H9 (cell line): ENCODE measurements at regions not wholly inside any gene's neighbourhood (a gene's known extent, or its start where the extent isn't known, plus 50 kb on each side); places are given as distances from the start of the nearest gene placed in this dataset.

Experiments
- DNase-seq: peaks from one replicate; pipeline ENCODE4 v3.0.0-alpha.2; 2017
- H2AFZ ChIP-seq: one replicate; pipeline ENCODE4 v1.6.1; 2013; ENCODE audit warnings: mild to moderate bottlenecking, low read length, control low read depth, moderate library complexity
- H2AK5ac ChIP-seq: 2 replicates; pipeline ENCODE4 v1.6.1; 2013; ENCODE audit warnings: low read length, control low read depth, mixed read lengths; ENCODE audit not compliant: insufficient read length
- H2BK120ac ChIP-seq: one replicate; pipeline ENCODE4 v1.6.1; 2013; ENCODE audit warnings: low read depth, mild to moderate bottlenecking, low read length, control low read depth, inconsistent platforms; ENCODE audit not compliant: poor library complexity, severe bottlenecking
- H2BK12ac ChIP-seq: 2 replicates; pipeline ENCODE4 v1.6.1; 2013; ENCODE audit warnings: low read length, control low read depth, mixed read lengths, low read depth; ENCODE audit not compliant: insufficient read length
- H2BK15ac ChIP-seq: 2 replicates; pipeline ENCODE4 v1.6.1; 2013; ENCODE audit warnings: low read depth, low read length, control low read depth
- H2BK20ac ChIP-seq: one replicate; pipeline ENCODE4 v1.6.1; 2013; ENCODE audit warnings: low read depth, mild to moderate bottlenecking, low read length, control low read depth, inconsistent platforms; ENCODE audit not compliant: poor library complexity, severe bottlenecking
- H2BK5ac ChIP-seq: 2 replicates; pipeline ENCODE4 v1.6.1; 2013; ENCODE audit warnings: low read length, control low read depth, mixed read lengths; ENCODE audit not compliant: insufficient read length
- H3K14ac ChIP-seq: 2 replicates; pipeline ENCODE4 v1.6.1; 2013; ENCODE audit warnings: low read length, control low read depth; ENCODE audit not compliant: insufficient read depth
- H3K18ac ChIP-seq: 2 replicates; pipeline ENCODE4 v1.6.1; 2013; ENCODE audit warnings: low read depth, mild to moderate bottlenecking, mixed read lengths, low read length, control low read depth; ENCODE audit not compliant: insufficient read length
- H3K23ac ChIP-seq: 2 replicates; pipeline ENCODE4 v1.6.1; 2013; ENCODE audit warnings: low read length, control low read depth, mixed read lengths, low read depth; ENCODE audit not compliant: insufficient read length
- H3K23me2 ChIP-seq: 2 replicates; pipeline ENCODE4 v1.6.1; 2013; ENCODE audit warnings: low read depth, mild to moderate bottlenecking, mixed read lengths, low read length, control low read depth; ENCODE audit not compliant: insufficient read length, poor library complexity, severe bottlenecking
- H3K27ac ChIP-seq: 2 replicates; pipeline ENCODE4 v1.5.1; 2013; ENCODE audit warnings: low read length, control low read depth, mixed read lengths, low read depth; ENCODE audit not compliant: insufficient read length
- H3K27me3 ChIP-seq: 2 replicates; pipeline ENCODE4 v1.6.1; 2013; ENCODE audit warnings: low read length, control low read depth, inconsistent platforms; ENCODE audit not compliant: insufficient read depth
- H3K4ac ChIP-seq: 2 replicates; pipeline ENCODE4 v1.6.1; 2013; ENCODE audit warnings: low read depth, mild to moderate bottlenecking, control low read depth, inconsistent platforms, low read length, moderate library complexity
- H3K4me1 ChIP-seq: 2 replicates; pipeline ENCODE4 v1.6.1; 2013; ENCODE audit warnings: low read length, control low read depth, inconsistent platforms; ENCODE audit not compliant: insufficient read depth
- H3K4me2 ChIP-seq: 2 replicates; pipeline ENCODE4 v1.6.1; 2013; ENCODE audit warnings: low read length, control low read depth, mixed read lengths; ENCODE audit not compliant: insufficient read length, insufficient read depth
- H3K56ac ChIP-seq: 2 replicates; pipeline ENCODE4 v1.6.1; 2013; ENCODE audit warnings: low read depth, mild to moderate bottlenecking, mixed read lengths, low read length, control low read depth; ENCODE audit not compliant: insufficient read length
- H3K79me1 ChIP-seq: 2 replicates; pipeline ENCODE4 v1.6.1; 2013; ENCODE audit warnings: low read depth, mild to moderate bottlenecking, moderate library complexity, low read length, control low read depth, inconsistent platforms; ENCODE audit not compliant: insufficient read depth, poor library complexity, severe bottlenecking
- H3K79me2 ChIP-seq: 2 replicates; pipeline ENCODE4 v1.6.1; 2013; ENCODE audit warnings: low read length, control low read depth, inconsistent platforms; ENCODE audit not compliant: insufficient read depth
- H3K9ac ChIP-seq: 2 replicates; pipeline ENCODE4 v1.6.1; 2013; ENCODE audit warnings: low read length, control low read depth, mixed read lengths; ENCODE audit not compliant: insufficient read length; ENCODE audit errors: extremely low read depth
- H3K9me3 ChIP-seq: one replicate; pipeline ENCODE4 v1.6.1; 2013; ENCODE audit warnings: low read depth, low read length, inconsistent platforms; ENCODE audit not compliant: control insufficient read depth
- H3T11ph ChIP-seq: one replicate; pipeline ENCODE4 v1.6.1; 2013; ENCODE audit warnings: mild to moderate bottlenecking, low read length, control low read depth, inconsistent platforms
- H4K20me1 ChIP-seq: one replicate; pipeline ENCODE4 v1.6.1; 2013; ENCODE audit not compliant: control insufficient read depth, insufficient read length, insufficient read depth
- H4K5ac ChIP-seq: 2 replicates; pipeline ENCODE4 v1.6.1; 2013; ENCODE audit warnings: low read depth, mild to moderate bottlenecking, mixed read lengths, low read length, control low read depth; ENCODE audit not compliant: insufficient read length
- H4K8ac ChIP-seq: replicated peaks from 2 replicates; pipeline ENCODE4 v1.6.1; 2013; ENCODE audit warnings: low read length, control low read depth, mixed read lengths, low read depth; ENCODE audit not compliant: insufficient read length
- H4K91ac ChIP-seq: 2 replicates; pipeline ENCODE4 v1.6.1; 2013; ENCODE audit warnings: low read depth, mild to moderate bottlenecking, moderate library complexity, mixed read lengths, low read length, control low read depth; ENCODE audit not compliant: insufficient read length
- H3K27ac Mint-ChIP-seq, 3 experiments: 2 replicates in 2 of 3; 3 replicates in 1 of 3; pipeline ENCODE4 v1.8.0; 2020 to 2021; ENCODE audit warnings: mixed read lengths in 3 of 3, mild to moderate bottlenecking in 1 of 3, moderate library complexity in 1 of 3
- H3K27me3 Mint-ChIP-seq: 2 replicates; pipeline ENCODE4 v1.8.0; 2021; ENCODE audit warnings: low read depth, mild to moderate bottlenecking, moderate library complexity, mixed read lengths
- H3K36me3 Mint-ChIP-seq, 3 experiments: 2 replicates in 2 of 3; 3 replicates in 1 of 3; pipeline ENCODE4 v1.8.0; 2020 to 2021; ENCODE audit warnings: low read depth in 3 of 3, mixed read lengths in 3 of 3; ENCODE audit not compliant: insufficient read depth in 1 of 3
- H3K4me1 Mint-ChIP-seq, 2 experiments: 2 replicates each; pipeline ENCODE4 v1.8.0; 2020; ENCODE audit warnings: mixed read lengths in 2 of 2
- H3K4me3 Mint-ChIP-seq, 2 experiments: 2 replicates in 1 of 2; 3 replicates in 1 of 2; pipeline ENCODE4 v1.8.0; 2020 to 2021; ENCODE audit warnings: mild to moderate bottlenecking in 2 of 2, mixed read lengths in 2 of 2, moderate library complexity in 1 of 2
- H3K9me3 Mint-ChIP-seq, 2 experiments: 2 replicates in 1 of 2; 3 replicates in 1 of 2; pipeline ENCODE4 v1.8.0; 2020; ENCODE audit warnings: mild to moderate bottlenecking in 2 of 2, mixed read lengths in 2 of 2, moderate library complexity in 1 of 2
- CTCF ChIP-seq: fragments of 200-600 bp; sonication (generic); conservative IDR thresholded peaks from 3 replicates; pipeline ENCODE4 v1.8.0; 2021; ENCODE audit warnings: antibody characterized with exemption, mild to moderate bottlenecking
- WGBS: extraction: QIAGEN DNeasy Blood & Tissue Kit; methylation state at CpG from one replicate; pipeline ENCODE4 v1.1.7; 2013; ENCODE audit warnings: missing lambda C conversion rate, low lambda C conversion rate, mixed read lengths; ENCODE audit not compliant: insufficient read length; ENCODE audit errors: extremely low coverage; 5-methylcytosine and 5-hydroxymethylcytosine counted together

- Mint-ChIP-seq H3K4me3 (no peak overlapping the region), H3K27ac (no peak overlapping the region), H3K27me3 (no peaks in the 10 kb centered on the region), H3K36me3 (peaks cover 0 to 13% (median 8%) of the 10 kb centered on the region in 3 experiments; a peak in 5 of 7 replicates), H3K4me1 (peaks cover 4 to 5% of the 10 kb centered on the region in 2 experiments; a peak in 2 of 4 replicates), H3K9me3 (peaks cover 7 to 15% of the 10 kb centered on the region in 2 experiments; a peak in 3 of 5 replicates)
- WGBS: no CpG with 5 or more reads among the region's 2 CpGs
- Histone ChIP-seq H2BK5ac (no peak overlapping the region), H2BK20ac (no peak overlapping the region), H3K9me3 (no peaks in the 10 kb centered on the region), H3K27ac (no peak overlapping the region), H3K4me2 (no peak overlapping the region), H3K56ac (no peak overlapping the region), H4K5ac (no peak overlapping the region), H3K23me2 (no peaks in the 10 kb centered on the region), H3K18ac (no peak overlapping the region), H4K20me1 (no peaks in the 10 kb centered on the region), H2BK12ac (no peak overlapping the region), H3T11ph (no peak overlapping the region), H3K4me1 (no peaks in the 10 kb centered on the region; the same call in 1 of the 2 replicates), H3K9ac (no peak overlapping the region), H3K27me3 (no peaks in the 10 kb centered on the region), H3K79me2 (no peaks in the 10 kb centered on the region), H2BK15ac (no peak overlapping the region), H4K8ac (no peak overlapping the region), H3K79me1 (no peaks in the 10 kb centered on the region), H3K14ac (no peak overlapping the region), H2AK5ac (no peak overlapping the region), H2BK120ac (no peak overlapping the region), H4K91ac (no peak overlapping the region), H3K4ac (no peak overlapping the region), H3K23ac (no peak overlapping the region), H2AFZ (peak overlapping the region; percentile 51)
- DNase-seq: peak; percentile 43
- no peak for TF ChIP-seq CTCF
Measured at GRCh38 chr6:11414176-11414963, 123.2 kb upstream of the TMEM170B start.
